GM19395 (cell line): ENCODE measurements at regions not wholly inside any gene's neighbourhood (a gene's known extent, or its start where the extent isn't known, plus 50 kb on each side); places are given as distances from the start of the nearest gene placed in this dataset.
A peak's percentile ranks its signal among the peaks of the same experiment; 100 is the strongest.

Experiments
- ATAC-seq: cut with Tn5 transposase; IDR thresholded peaks from one replicate; pipeline ENCODE4 v1.9.1; 2021; ENCODE audit warnings: mild to moderate bottlenecking, moderate library complexity; ENCODE audit not compliant: unreplicated experiment

GRCh38 chr6:3997177-3997770 is 81.7 kb downstream of the FAM217A start:
- ATAC-seq: no peak

- ATAC-seq: no peak
Measured at GRCh38 chr6:3999800-4000661, 78.9 kb downstream of the FAM217A start.

GRCh38 chr6:4004249-4004648 is 74.7 kb downstream of the FAM217A start:
- no peak for ATAC-seq

GRCh38 chr6:4008324-4009047 is 70.5 kb downstream of the FAM217A start:
- ATAC-seq: no peak

GRCh38 chr6:4009486-4009885 is 69.5 kb downstream of the FAM217A start:
- no peak for ATAC-seq

GRCh38 chr6:4010048-4010447 is 68.9 kb downstream of the FAM217A start:
- no peak for ATAC-seq

DNA sequence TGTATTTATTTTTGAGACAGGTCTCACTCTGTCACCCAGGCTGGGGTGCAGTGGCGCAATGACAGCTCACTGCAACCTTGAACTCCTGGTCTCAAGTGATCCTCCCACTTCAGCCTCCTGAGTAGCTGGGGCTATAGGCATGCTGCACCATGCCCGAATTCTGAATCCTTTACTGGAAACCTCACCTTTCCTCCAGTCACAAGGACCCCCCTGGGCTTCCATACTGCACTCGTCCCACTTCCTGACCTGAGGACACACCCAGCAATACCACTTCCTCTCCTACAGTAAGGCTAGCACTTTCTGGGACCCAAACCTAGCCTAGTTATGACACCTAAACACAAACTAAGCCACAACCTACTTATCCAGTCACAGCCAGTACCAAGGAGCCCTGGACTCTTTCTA is 68.2 kb downstream of the FAM217A start:
- ATAC-seq: peak; percentile 61

- no peak for ATAC-seq
Measured at GRCh38 chr6:4012826-4013225, 66.1 kb downstream of the FAM217A start.

DNA sequence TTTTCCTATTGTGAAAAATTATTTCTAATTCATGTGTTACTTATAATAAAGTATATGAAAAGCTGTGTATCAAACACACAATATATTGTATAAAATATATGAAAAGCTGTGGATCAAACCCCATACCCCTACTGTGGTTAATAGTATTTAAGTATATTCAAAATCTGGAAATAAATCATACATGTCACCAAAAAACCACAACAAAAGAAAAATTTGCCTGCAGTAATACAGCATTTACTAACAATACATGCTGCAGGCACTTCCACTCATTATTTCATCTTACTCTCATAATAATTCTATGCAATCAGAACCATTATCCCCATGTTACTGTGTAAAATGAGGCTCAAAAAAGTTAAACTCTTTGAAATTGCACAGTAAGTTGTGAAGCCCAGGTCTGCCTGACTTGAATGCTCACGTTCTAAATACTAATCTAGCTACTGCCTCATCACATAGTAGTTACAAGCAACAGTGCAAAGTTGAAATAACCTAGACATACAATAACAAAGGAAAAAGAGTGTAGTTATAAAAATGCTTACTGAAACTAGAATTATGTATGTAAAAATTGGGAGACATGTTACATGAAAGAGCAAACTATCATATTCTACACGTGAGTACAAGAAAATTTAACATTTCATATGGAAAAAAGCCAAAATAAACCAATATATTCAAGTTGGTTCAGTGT is 61.7 kb downstream of the FAM217A start:
- no peak for ATAC-seq

GRCh38 chr6:4017834-4018170 is 61.1 kb downstream of the FAM217A start:
- peak; percentile 24 for ATAC-seq

DNA sequence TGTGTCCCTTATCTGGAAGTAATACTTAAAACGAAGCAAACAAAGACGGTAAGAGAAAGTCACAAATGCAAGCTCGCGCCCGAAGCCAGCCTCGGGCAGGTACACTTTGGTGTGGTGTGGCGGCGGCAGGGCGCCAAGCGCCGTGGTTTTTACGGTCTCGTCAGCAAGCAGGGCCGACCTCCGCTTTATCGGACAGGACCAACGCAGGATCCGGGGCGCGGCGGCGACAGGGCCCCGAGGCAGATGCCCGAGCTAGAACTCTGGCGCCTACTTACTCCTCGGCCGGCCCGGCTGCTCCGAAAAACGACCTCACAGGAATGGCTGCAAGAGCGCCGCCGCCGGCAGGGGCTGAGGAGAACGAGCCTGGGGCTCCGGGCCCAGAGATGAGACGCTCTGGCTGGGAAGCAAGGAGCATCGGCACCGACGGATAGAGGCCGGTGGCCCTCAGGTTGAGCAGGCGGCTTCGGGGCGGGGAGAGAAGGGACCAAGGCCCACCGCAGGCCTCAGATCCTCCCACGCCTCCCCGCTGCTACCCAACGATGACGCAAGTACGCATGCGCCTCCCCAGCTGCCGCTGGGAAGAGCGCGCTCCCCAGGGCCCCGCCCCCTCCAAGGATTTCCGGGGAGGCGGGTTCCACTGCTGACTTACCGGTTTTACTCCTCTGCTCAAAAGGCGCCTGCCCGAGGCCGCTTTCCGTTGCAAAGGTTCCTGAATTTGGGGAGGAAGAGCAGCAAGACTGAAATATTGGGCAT is 60.6 kb downstream of the FAM217A start:
- ATAC-seq: peak; percentile 61
